D721Med (cell line): ENCODE measurements at regions not wholly inside any gene's neighbourhood (a gene's known extent, or its start where the extent isn't known, plus 50 kb on each side); places are given as distances from the start of the nearest gene placed in this dataset.

Experiments
- DNase-seq: peaks from one replicate; pipeline ENCODE4 v3.0.0; 2011; ENCODE audit warnings: low spot score; ENCODE audit not compliant: insufficient read length
- FAIRE-seq: peaks from 2 replicates; lab custom pipeline; 2011; peaks lifted over from hg19 to GRCh38; lab: Jason Lieb, UNC
- CTCF ChIP-seq: IDR thresholded peaks from 2 replicates; pipeline ENCODE4 v1.5.1; 2012; ENCODE audit warnings: mild to moderate bottlenecking, control low read depth; ENCODE audit not compliant: insufficient read depth; ENCODE audit errors: missing control alignments

GRCh38 chr2:88841224-88841929 is 149.9 kb downstream of the RPIA start:
- no peak for FAIRE-seq
- no peak for DNase-seq
- no peak for TF ChIP-seq CTCF

GRCh38 chr2:88842656-88843460 is 151.4 kb downstream of the RPIA start:
- FAIRE-seq (no peak), DNase-seq (no peak)
- TF ChIP-seq CTCF: no peak

GRCh38 chr2:88843651-88844050 is 152.2 kb downstream of the RPIA start:
- FAIRE-seq (no peak), DNase-seq (no peak)
- no peak for TF ChIP-seq CTCF

- no peak for DNase-seq
Observed at GRCh38 chr2:88844960-88845359, 153.5 kb downstream of the RPIA start.

GRCh38 chr2:88845772-88846661 is 154.5 kb downstream of the RPIA start:
- DNase-seq: no peak
- TF ChIP-seq CTCF: no peak
- FAIRE-seq: no peak

More at GRCh38 chr2:88844960-88845359, 153.5 kb downstream of the RPIA start:
- TF ChIP-seq CTCF: no peak
- no peak for FAIRE-seq

- TF ChIP-seq CTCF: no peak
- DNase-seq (no peak), FAIRE-seq (no peak)
Observed at GRCh38 chr2:88852753-88853402, 161.4 kb downstream of the RPIA start.
